IPS DF 6.9 (cell line): ENCODE measurements at regions not wholly inside any gene's neighbourhood (a gene's known extent, or its start where the extent isn't known, plus 50 kb on each side); places are given as distances from the start of the nearest gene placed in this dataset.

Experiments used
- DNase-seq: peaks from one replicate; pipeline ENCODE4 v3.0.0-alpha.2; 2013; ENCODE audit warnings: low read depth, low spot score
- H3K27ac ChIP-seq: one replicate; pipeline ENCODE4 v1.5.1; 2013; ENCODE audit warnings: low read length, control low read depth
- H3K27me3 ChIP-seq: 2 replicates; pipeline ENCODE4 v1.6.1; 2013; ENCODE audit warnings: mild to moderate bottlenecking, low read length; ENCODE audit not compliant: control insufficient read depth, insufficient read depth
- H3K36me3 ChIP-seq: 2 replicates; pipeline ENCODE4 v1.6.1; 2013; ENCODE audit warnings: low read length; ENCODE audit not compliant: control insufficient read depth, insufficient read depth
- H3K4me1 ChIP-seq: 2 replicates; pipeline ENCODE4 v1.6.1; 2013; ENCODE audit warnings: low read length; ENCODE audit not compliant: control insufficient read depth, insufficient read depth
- H3K4me3 ChIP-seq: 2 replicates; pipeline ENCODE4 v1.5.1; 2013; ENCODE audit warnings: mild to moderate bottlenecking, low read length
- H3K9me3 ChIP-seq: 2 replicates; pipeline ENCODE4 v1.6.1; 2013; ENCODE audit warnings: low read length, inconsistent platforms; ENCODE audit not compliant: control insufficient read depth, insufficient read depth
- WGBS: extraction: QIAGEN DNeasy Blood & Tissue Kit; methylation state at CpG from one replicate; pipeline ENCODE4 v1.1.7; 2013; ENCODE audit warnings: mixed read lengths, missing lambda C conversion rate; ENCODE audit not compliant: insufficient read length, insufficient coverage; 5-methylcytosine and 5-hydroxymethylcytosine counted together

- no peaks in the 10 kb centered on the region for H3K4me1 ChIP-seq
Observed at GRCh38 chr9:28839778-28840430, 1266.6 kb upstream of the C9orf72 start.

GRCh38 chr9:28841775-28842174 is 1268.5 kb upstream of the C9orf72 start:
- no peaks in the 10 kb centered on the region for H3K36me3 ChIP-seq
- no peak for DNase-seq
- H3K4me1 ChIP-seq: no peaks in the 10 kb centered on the region
- H3K4me3 ChIP-seq: no peak overlapping the region
- no peaks in the 10 kb centered on the region for H3K27me3 ChIP-seq
- WGBS: no CpG with 5 or more reads among the region's 2 CpGs
- H3K27ac ChIP-seq: no peak overlapping the region
- peaks cover 2% of the 10 kb centered on the region; the same call in 1 of the 2 replicates for H3K9me3 ChIP-seq

More at GRCh38 chr9:28839778-28840430, 1266.6 kb upstream of the C9orf72 start:
- Histone ChIP-seq H3K27me3 (no peaks in the 10 kb centered on the region), H3K9me3 (peaks cover 2% of the 10 kb centered on the region; the same call in 1 of the 2 replicates), H3K27ac (no peak overlapping the region), H3K36me3 (no peaks in the 10 kb centered on the region), H3K4me3 (no peak overlapping the region; the same call in 1 of the 2 replicates)
- no peak for DNase-seq
- no CpG with 5 or more reads among the region's 9 CpGs for WGBS

GRCh38 chr9:28847331-28847730 is 1274.0 kb upstream of the C9orf72 start:
- no peak overlapping the region for H3K27ac ChIP-seq
- H3K4me1 ChIP-seq: no peaks in the 10 kb centered on the region
- no peaks in the 10 kb centered on the region for H3K9me3 ChIP-seq
- no CpG with 5 or more reads among the region's 1 CpG for WGBS
- H3K27me3 ChIP-seq: no peaks in the 10 kb centered on the region
- H3K4me3 ChIP-seq: no peak overlapping the region
- DNase-seq: no peak
- H3K36me3 ChIP-seq: no peaks in the 10 kb centered on the region

- WGBS: no CpG with 5 or more reads among the region's 2 CpGs
- Histone ChIP-seq H3K4me1 (no peaks in the 10 kb centered on the region), H3K27me3 (no peaks in the 10 kb centered on the region), H3K4me3 (no peak overlapping the region), H3K36me3 (no peaks in the 10 kb centered on the region), H3K27ac (no peak overlapping the region), H3K9me3 (no peaks in the 10 kb centered on the region)
- no peak for DNase-seq
Observed at GRCh38 chr9:28848671-28849070, 1275.4 kb upstream of the C9orf72 start.

- no peaks in the 10 kb centered on the region for H3K36me3 ChIP-seq
- no peaks in the 10 kb centered on the region for H3K4me1 ChIP-seq
- H3K4me3 ChIP-seq: no peak overlapping the region
- no peak overlapping the region for H3K27ac ChIP-seq
- H3K9me3 ChIP-seq: no peaks in the 10 kb centered on the region
- DNase-seq: no peak
- no CpG with 5 or more reads among the region's 4 CpGs for WGBS
- no peaks in the 10 kb centered on the region for H3K27me3 ChIP-seq
Observed at GRCh38 chr9:28853477-28853876, 1280.2 kb upstream of the C9orf72 start.

- no peaks in the 10 kb centered on the region for H3K27me3 ChIP-seq
- DNase-seq: no peak
- no peaks in the 10 kb centered on the region for H3K4me1 ChIP-seq
- H3K4me3 ChIP-seq: no peak overlapping the region
- no peak overlapping the region for H3K27ac ChIP-seq
- H3K36me3 ChIP-seq: no peaks in the 10 kb centered on the region
- H3K9me3 ChIP-seq: no peaks in the 10 kb centered on the region
Observed at GRCh38 chr9:28866951-28867350, 1293.7 kb upstream of the C9orf72 start.

- Histone ChIP-seq H3K4me3 (no peak overlapping the region), H3K9me3 (no peaks in the 10 kb centered on the region), H3K27ac (no peak overlapping the region), H3K36me3 (no peaks in the 10 kb centered on the region), H3K27me3 (no peaks in the 10 kb centered on the region), H3K4me1 (no peaks in the 10 kb centered on the region)
- DNase-seq: no peak
- WGBS: no CpG with 5 or more reads among the region's 2 CpGs
Observed at GRCh38 chr9:28868228-28868990, 1295.1 kb upstream of the C9orf72 start.

GRCh38 chr9:28882529-28882928 is 1309.2 kb upstream of the C9orf72 start:
- H3K4me3 ChIP-seq: no peak overlapping the region
- no peaks in the 10 kb centered on the region for H3K4me1 ChIP-seq
- no peak overlapping the region for H3K27ac ChIP-seq
- no peak for DNase-seq
- no CpG with 5 or more reads among the region's 1 CpG for WGBS
- H3K36me3 ChIP-seq: no peaks in the 10 kb centered on the region
- no peaks in the 10 kb centered on the region for H3K27me3 ChIP-seq
- no peaks in the 10 kb centered on the region for H3K9me3 ChIP-seq

GRCh38 chr9:28883234-28883633 is 1310.0 kb upstream of the C9orf72 start:
- no peak overlapping the region for H3K27ac ChIP-seq
- no peaks in the 10 kb centered on the region for H3K27me3 ChIP-seq
- DNase-seq: no peak
- no peaks in the 10 kb centered on the region for H3K9me3 ChIP-seq
- no CpG with 5 or more reads among the region's 5 CpGs for WGBS
- no peaks in the 10 kb centered on the region for H3K4me1 ChIP-seq
- no peak overlapping the region for H3K4me3 ChIP-seq
- no peaks in the 10 kb centered on the region for H3K36me3 ChIP-seq

GRCh38 chr9:28887188-28887884 is 1314.1 kb upstream of the C9orf72 start:
- WGBS: no CpG with 5 or more reads among the region's 2 CpGs
- Histone ChIP-seq H3K27ac (no peak overlapping the region), H3K27me3 (no peaks in the 10 kb centered on the region), H3K36me3 (no peaks in the 10 kb centered on the region), H3K4me3 (no peak overlapping the region), H3K4me1 (no peaks in the 10 kb centered on the region), H3K9me3 (no peaks in the 10 kb centered on the region)
- DNase-seq: no peak
